ENCODE measurements at regions not wholly inside any gene's neighbourhood (a gene's known extent, or its start where the extent isn't known, plus 50 kb on each side); places are given as distances from the start of the nearest gene placed in this dataset.
"Not testable (repeated sequence)": the region's sequence is repeated elsewhere in the genome, so short reads cannot be mapped to it uniquely, and the experiment has no call there.

DNA sequence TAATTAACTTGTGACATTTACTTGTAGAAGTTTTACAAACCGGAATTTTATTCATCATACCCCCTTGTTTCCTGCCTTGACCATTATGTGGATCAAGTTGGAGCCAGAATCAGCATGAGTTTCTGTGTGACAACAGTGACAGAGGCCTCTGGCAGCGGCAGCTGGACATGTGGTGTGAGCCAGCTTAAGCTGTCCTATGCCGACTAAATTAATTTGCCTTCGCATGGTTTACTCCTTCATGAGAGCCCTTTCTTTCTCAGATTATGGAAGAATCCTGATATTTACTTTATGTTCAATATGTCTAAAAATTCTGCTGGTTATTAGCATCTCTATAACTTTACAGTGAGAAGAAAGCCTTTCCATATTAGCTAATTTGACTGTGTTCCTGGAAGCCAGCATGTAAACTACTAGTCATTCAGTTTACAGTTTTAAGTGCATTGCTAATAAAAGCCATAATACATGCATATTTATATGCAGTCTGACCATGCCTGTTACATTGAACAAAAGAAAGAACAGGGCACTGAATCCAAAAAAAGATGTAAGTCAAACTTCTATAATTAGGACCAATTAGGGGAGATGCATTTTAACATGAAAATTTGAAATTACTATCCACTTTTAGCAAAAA, 495.8 kb upstream of the ACVR2A start:
- DNase-seq, result no peak

DNA sequence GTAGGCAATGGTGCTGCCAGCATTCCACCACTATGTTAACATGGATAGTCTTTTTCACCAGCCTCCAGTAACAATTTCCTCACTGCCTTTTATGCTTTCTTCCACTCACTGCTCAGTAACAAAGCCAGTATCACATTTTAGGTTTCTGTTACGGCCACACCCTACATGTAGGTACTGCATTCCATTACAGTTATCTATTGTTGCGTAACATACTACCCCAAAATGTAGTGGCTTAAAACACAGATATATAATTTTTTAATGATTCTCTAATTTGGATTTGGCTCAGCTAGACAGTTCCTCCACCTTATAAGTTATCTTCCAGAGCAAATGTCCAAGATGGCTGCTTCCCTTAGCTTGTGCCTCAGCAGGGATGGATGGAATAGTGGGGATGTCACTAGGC, 498.7 kb upstream of the ACVR2A start:
- no peak for DNase-seq

DNA sequence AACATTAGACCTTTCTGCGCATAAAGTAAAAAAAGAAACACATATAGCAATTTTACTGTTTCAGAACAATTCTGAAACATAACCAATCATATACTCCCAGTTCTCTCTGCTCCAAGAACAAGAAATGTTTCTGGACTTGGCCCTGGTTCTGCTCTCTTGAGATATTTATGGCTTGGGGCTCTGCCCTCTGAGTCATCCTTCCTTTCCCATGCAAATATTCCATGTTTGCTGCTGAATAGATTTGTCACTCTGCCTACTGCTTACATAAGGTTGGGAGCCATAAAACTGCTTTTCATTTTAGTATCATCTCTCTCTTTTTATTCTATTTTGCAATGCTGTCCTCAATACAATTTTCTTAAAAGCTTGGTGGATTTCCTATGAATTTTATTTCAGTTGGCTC, 499.6 kb upstream of the ACVR2A start:
- DNase-seq, result no peak

DNA sequence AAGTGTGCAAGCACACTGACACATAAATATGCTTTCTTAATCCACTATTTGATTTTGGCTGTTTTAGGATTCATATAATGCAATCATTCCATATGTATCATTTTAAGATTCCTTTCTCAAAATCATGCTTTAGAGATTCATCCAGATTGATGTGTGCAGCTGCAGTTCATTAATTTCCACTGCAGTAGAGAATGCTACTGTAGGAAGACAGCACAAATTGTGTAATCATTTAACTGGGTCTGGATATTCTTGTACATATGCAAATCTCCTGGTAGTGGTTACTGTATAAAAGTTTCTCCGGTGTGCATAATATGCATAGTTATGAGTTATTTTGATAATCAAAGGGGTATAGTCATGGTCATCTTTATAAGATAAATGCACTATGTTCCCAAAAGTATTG, 502.5 kb upstream of the ACVR2A start:
- no peak for DNase-seq

DNA sequence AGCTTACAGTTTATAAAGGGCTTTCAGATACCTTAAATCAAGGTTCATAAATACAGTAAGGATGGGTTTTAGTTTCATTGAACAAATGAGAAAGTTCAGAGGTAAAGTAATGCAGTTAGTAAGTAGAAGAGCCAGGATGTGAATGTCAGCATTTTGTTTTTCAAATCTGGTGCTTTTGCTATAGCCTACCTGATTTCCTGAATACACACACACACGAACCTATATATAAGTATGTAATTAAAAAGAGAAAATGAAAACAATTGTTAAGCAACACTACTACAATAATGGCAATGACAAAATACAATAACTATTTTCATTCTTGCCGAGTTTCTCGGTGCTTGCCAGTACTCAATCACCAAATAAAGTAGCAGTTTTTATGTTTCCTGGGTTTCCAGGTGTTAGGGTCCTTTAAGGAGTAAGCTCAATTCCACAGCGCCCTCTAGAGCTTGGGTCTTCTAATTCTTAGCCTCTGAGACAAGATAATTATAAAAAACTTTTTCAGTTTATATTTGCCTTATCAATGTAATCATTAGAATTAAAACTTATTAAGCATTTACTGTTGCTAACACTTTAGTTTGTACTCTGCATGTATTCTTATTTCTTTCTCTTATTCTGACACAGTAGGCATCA, 512.9 kb upstream of the ACVR2A start:
- no peak for DNase-seq

DNA sequence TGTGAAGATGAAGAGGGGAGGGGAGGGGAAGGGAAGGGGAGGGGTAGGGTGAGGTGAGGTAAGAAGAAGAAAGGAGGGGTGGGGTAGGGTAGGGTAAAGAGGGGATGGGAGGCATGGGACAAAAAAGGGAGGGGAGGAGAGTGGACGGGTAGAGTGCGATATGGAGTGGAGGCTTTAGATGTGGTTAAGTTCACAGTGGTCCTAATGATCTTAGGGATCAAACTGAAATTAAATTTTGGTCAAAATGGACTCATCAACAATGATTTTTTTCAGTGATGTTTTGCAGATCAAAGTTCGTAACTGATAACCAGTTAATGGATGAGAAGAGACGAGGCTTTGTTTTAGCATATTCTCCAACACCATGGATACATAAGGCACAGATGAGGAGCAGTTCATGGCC, 513.9 kb upstream of the ACVR2A start:
- DNase-seq, result no peak

DNA sequence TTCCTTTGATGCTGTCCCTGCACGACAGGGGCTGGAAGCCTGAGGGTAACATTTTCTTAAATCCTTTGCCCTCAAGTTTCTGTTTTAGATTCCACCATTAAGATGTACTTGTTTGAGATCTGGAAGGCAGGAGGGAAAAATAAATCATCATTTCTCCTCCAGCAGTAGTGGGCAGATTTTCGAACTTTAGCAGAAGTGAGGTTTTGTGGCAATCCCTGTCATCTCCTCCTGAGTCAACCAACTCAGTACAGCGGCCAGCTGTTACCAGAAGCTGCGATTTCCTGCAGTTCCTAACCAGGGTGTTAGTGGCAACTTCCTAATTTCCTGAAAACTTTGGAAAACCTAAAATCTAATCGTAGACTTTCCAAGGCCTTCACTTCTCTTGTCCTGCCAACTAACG, 517.2 kb upstream of the ACVR2A start:
- DNase-seq, result no peak

DNA sequence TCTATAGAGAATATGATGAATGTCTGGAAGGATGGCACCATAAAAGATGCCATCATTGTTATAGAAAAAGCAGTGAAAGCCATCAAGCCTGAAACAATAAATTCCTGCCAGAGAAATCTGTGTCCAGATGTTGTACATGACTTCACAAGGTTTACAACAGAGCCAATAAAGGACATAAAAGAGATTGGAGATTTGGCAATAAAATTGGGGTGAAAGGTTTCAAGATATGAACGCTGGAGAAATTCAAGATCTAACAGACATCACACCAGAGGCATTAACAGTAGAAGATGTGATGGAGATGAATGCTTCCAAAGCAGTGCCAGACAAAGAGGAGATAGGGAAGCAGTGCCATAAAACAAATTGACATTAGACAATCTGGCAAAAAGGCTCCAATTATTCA, 518.8 kb upstream of the ACVR2A start:
- DNase-seq, result no peak

DNA sequence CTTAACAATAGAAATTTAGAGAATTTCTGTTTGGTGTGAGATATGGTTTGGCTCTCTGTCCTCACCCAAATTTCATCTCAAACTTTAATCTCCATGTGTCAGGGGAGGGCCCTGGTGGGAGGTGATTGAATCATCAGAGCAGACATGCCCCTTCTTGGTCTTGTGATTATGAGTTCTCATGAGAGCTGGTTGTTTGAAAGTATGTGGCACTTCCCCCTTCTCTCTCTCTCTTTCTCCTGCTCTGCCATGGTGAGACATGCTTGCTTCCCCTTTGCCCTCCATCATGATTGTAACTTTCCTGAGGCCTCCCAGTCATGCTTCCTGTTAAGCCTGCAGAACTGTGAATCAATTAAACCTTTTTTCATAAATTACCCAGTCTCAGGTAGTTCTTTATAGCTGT, 524.7 kb upstream of the ACVR2A start:
- no peak for DNase-seq

DNA sequence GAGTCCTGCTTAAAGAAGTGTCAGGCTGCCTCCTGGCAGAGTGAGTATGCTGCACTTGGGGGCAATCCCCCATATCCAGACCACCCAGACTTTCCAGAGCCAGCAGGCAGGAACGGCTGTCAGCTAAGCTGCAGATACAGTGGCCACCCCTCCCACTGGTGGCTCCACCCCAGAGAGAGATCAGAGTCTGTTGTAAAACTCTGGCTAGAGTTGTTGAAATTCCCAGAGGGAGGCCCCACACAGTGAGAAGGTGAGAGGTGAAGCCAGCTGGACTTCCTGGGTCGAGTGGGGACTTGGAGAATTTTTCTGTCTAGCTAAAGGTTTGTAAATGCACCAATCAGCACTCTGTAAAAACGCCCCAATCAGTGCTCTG, 533.8 kb upstream of the ACVR2A start:
- no peak for DNase-seq

DNA sequence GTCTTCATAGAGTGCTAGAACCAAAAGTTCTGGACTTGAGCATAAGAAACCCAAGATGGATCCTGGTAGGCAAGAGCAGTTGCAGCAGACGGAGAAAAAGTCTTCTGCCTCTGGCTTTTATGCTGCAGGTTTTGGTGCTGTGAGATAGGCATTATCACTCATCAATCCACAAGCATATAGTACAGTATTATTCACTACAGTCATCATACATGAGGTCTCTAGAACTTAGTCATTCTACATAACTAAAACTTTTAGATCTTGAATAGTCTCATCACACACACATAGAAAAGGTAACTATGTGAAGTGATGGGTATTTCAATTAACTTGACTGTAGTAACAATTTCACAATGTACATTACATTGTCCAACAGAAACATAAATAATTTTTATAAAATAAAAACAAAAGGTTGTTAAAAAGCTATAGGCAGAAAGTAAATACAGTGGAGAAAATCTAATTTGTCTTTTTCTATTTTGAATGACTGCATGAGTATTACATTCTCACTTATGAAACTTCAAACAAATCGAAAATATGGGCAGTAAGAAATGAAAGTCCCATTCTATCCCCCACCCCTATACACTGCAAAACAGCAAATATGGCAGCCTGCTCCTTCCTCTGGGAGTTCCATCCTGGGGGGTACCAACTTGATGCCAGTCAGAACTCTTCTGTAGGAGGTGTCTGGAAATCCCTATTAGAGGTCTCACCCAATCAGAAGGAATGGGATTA, 534.3 kb upstream of the ACVR2A start:
- DNase-seq, result no peak

DNA sequence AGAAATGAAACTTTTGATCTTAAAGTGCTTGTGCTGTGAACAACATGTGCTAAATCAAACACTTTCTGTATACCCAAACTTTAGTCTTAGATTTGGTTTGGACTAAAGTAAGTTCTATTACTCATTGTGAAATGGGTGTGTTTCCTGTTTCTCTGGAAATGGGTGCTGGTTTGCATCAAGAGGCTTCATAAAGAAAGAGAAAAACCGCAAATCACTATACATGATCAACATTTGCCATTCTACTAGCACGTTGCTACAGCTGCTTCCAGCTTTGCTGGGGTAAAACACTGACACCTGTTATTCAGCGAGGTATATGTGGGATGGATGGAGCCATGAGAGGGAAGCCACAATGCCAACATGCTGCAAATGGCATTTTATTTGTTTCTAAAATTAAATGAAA, 547.0 kb upstream of the ACVR2A start:
- no peak for DNase-seq

DNA sequence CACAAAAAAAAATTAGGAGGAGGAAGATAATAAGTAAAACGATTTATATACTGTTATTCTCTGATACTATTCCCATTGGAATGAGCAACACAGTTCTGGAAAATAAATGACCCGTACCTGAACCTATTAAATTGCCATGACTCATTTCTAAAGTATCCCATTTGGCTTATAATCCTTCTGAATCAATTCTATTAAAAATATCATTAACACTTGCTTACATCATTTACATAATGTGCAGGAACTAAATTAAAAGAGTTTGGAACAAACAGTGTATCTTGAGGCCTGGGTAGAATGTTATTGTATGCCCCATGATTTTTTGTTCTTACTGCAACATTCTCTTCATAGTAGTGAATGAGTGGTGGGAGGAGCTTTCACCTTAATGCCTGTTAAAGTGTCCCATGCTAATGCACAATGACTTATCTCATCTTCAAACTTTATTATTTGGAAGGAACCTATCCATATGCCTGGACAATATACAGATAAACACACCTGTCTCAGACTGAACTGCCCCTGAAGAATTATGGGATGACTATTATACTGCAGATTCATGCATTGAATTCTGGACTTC, 549.9 kb upstream of the ACVR2A start:
- DNase-seq, result no peak

DNA sequence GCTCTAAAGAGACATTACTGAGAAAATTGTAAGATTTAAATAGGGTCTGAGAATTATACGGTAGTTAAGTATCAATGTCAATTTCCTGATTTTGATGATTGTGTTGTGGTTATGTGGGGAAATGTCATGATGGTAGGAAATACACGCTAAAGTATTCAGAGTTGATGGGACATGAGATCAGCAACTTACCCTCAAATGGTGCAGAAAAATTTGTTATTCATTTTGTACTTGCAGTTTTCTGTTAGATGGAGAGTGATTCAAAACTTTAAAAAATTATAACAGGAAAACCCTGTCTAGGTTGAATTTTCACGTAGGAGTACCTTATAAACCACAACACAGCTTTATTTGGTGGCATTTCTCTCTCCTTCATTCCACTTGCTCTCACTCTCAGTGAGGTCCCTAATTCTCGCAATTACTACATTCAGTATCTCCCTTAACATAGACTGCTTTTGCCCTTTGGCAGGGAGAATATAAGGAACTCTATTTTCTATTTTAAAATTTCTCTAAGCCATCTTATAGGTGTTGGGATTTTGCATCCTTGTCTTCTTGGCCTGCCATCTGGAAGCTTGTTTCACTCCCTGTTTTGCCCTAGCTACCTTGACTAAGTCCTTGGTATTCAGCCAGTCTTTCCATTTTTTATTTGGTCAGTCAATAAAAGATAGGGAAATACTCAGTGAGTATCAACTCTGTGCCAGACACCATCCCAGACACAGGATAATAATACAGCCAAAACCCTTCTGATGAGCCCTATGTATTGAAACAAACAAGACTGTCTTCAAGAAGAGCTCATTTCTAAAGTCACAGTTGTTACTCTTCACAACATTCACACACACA, 550.6 kb upstream of the ACVR2A start:
- no peak for DNase-seq

DNA sequence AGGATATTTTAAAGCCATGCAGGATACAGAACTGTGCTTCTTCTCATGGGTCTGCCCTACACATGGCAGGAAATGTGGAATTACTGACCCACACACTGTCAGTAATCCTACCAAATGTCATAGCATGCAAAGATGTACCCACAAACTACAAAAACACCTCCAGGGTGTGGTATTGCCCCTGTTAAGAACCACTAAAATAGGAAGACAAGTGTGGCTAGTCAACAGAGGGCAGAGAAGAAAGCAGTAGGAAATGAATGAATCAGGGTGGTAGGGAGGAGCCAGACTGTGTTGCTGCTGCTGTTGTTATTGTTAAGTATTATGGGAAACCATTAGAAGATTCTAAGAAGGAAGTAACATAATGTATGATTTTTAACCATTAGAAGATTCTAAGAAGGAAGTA, 556.7 kb upstream of the ACVR2A start:
- no peak for DNase-seq

DNA sequence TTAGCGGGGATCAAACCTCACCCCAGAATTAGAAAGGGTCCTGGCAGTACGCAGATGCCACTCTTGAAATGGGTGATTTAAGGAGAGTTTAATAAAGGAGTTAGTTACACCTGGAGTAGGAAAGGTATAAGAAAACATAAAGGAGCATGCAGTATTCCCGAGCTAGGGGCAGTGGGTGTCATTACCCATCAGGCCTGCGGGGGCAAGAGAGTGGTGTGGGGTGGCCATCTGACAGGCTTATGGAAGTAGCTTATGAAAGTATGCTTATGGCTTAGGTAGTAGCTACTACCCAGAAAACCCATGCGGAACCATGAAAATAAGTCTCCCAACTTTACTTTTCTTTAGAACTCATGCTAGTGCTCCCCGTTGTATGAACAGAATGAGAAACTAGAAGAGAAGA, 568.9 kb upstream of the ACVR2A start:
- DNase-seq, result no peak

DNA sequence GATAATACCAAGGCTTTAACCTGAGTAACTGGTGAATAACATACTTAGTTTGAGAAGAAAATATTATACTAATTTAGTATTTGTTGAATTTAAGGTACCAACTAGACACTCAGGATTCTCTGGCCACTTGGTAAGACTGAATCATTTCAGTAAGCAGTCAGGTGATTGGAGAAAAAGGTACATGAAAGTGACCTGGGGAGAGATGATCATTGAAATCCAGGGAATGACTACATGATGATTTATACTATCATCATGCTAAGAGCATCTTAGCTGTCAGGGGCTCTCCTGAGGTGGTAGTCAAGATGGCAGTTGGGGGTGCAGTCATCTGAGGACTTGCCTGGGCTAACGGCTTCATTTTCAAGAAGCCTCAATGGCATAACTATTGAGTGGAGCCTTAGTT, 571.2 kb upstream of the ACVR2A start:
- no peak for DNase-seq

DNA sequence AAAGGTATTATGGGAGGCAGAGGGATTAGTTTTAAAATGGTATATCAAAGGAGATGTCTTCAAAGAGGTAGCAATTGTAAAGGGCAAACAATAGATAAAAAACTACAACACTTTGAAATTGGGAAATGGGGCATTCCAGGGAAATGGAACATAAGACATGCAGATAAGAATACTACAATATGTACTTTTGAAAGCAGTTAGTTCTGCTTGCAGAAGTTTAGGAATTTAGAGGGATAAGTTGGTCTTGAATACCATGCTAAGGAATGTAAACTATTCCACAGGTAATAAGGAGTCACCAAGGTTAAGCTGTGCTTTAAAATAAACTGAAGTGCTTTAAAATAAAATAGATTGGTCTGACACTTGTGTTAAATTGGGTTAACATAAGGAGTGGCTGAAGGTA, 571.7 kb upstream of the ACVR2A start:
- DNase-seq, result no peak

DNA sequence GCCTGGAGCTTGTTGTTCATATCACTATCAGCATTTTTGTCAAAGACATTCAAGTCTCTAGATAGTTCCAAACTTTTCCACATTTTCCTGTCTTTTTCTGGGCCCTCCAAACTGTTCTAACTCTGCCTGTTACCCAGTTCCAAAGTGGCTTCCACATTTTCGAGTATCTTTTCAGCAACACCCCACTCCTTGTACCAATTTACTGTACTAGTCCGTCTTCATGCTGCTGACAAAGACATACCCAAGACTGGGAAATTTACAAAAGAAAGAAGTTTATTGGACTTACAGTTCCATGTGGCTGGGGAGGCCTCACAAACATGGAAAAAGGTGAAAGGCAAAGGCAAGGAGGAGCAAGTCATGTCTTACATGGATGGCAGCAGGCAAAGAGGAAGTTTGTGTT, 575.2 kb upstream of the ACVR2A start:
- DNase-seq, result not testable (repeated sequence)

DNA sequence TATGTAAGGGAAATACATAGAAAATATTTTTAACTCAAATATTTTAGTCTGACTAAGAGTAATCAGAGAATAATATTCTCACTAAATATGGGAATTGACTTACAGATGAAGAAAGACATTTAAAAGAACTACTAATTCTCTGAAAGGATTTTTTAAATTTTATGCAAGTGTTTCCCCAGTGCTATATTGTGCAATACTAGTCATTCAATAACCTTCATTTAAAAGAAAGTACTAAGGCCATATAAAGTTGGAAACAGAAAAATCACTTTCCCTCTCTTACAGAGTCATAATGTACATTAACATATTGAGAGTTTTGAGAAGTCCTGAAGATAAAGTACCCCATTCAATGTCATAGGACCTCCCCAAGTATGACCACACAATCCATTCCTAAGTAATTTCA, 584.6 kb upstream of the ACVR2A start:
- no peak for DNase-seq

DNA sequence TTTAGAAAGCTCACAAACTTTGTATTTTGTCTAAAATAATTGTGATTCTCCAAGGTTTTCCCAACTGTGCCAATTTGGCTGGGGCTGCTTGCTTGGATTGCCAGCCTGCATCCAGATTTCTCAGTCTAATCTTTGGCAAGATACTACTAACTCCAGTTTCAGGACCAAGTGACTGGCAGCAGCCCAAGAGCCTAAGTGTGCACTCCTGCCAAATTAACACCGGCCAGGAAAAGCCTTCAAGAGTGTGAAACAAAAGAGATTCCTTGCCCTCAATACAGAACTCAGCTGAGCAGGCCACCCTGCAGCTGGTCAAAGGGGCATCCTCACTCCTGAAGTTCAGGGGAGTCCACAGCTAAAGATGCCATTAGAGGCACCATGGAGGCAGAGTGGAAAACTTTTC, 589.0 kb upstream of the ACVR2A start:
- DNase-seq, result no peak

DNA sequence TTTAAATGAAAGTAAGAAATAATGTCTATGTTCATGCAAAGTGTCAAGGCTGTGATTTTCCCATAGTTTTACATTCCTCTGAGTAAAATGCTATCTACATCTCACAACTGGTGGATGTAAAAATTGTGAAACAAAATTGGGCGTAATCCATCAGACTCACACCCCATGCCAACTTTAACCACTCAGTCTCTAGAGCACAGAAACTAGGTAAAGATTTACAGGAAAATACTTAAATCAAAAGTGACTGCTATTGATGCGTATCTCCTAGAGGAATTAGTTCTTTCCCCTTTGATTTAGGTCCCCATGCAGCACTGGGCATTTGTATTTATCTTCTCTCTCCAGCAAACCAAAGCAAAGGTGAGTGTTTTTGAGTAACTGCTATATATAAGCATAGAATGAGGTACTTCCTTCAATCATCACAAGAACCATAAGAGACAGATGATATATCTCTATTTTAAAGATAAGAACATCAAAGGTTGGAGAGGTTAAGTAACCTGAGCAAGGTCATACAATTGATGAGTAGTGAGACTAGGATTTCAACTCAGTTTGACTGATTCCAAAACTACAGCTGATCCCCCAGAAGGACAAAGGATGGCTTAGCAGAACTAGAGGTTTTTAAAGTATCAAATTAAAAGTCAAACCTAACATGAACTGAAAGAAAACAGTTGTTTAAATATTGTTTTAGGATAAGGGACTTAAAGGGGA, 594.0 kb upstream of the ACVR2A start:
- no peak for DNase-seq

DNA sequence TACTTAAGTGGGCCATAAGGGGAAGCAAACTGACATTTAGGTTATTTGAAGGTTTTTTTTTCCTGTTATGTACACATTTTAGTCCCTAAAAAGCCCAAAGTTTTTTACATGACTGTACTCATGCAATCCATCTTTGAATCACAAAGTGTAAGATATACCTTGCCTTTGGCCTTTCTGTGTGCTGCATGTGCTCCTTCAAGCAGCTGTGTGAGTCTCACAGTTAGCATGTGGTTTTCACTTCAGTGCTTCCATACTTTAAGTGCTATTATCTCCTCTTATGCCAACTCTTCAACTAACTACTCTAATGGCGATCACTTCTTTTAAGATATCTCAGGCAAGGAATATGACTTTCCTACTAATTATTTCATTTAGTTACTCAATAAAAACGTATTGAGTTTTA, 597.1 kb upstream of the ACVR2A start:
- no peak for DNase-seq

Measured in GOT3 (cell line).